ENCODE measurements at regions not wholly inside any gene's neighbourhood (a gene's known extent, or its start where the extent isn't known, plus 50 kb on each side); places are given as distances from the start of the nearest gene placed in this dataset.

DNA sequence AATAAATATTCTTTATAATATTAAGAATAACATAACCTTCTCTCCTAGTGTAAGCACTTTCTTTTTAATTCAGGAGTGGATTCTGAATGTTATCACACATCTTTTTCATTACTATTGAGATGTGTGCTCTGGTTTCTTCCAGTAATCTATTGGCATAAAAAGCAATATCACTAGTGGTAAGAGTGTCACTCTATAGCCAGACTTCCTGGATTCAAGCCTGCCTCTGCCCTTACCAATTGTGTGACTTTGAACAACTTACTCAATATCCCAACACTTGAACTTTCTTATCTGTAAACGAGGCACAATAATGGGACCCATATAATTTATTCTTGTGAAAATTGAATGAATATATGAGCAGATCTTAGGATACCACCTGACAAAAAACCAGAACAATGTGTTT, 71.0 kb downstream of the SEM1 start:
- TF ChIP-seq, protein P1, sequence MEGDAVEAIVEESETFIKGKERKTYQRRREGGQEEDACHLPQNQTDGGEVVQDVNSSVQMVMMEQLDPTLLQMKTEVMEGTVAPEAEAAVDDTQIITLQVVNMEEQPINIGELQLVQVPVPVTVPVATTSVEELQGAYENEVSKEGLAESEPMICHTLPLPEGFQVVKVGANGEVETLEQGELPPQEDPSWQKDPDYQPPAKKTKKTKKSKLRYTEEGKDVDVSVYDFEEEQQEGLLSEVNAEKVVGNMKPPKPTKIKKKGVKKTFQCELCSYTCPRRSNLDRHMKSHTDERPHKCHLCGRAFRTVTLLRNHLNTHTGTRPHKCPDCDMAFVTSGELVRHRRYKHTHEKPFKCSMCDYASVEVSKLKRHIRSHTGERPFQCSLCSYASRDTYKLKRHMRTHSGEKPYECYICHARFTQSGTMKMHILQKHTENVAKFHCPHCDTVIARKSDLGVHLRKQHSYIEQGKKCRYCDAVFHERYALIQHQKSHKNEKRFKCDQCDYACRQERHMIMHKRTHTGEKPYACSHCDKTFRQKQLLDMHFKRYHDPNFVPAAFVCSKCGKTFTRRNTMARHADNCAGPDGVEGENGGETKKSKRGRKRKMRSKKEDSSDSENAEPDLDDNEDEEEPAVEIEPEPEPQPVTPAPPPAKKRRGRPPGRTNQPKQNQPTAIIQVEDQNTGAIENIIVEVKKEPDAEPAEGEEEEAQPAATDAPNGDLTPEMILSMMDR (IDR thresholded peaks at IDR 0.05; ENCODE audit: extremely low read depth in 1 of 2, insufficient read depth in 1 of 2, low read depth in 1 of 2, low read length in 2 of 2), result no peak
- TF ChIP-seq, protein P2, sequence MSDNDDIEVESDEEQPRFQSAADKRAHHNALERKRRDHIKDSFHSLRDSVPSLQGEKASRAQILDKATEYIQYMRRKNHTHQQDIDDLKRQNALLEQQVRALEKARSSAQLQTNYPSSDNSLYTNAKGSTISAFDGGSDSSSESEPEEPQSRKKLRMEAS (IDR thresholded peaks at IDR 0.05; ENCODE audit: insufficient read depth, insufficient read length), result no peak
- no peak for TF ChIP-seq POLR2AphosphoS5 (IDR thresholded peaks at IDR 0.05; ENCODE audit: insufficient read depth, low read depth, low read length)
